Karpas-422 (cell line): ENCODE measurements at regions not wholly inside any gene's neighbourhood (a gene's known extent, or its start where the extent isn't known, plus 50 kb on each side); places are given as distances from the start of the nearest gene placed in this dataset.

Experiments
- DNase-seq: peaks from one replicate; pipeline ENCODE4 v3.0.0-alpha.2; 2015
- H2AFZ ChIP-seq: fragments of 200-600 bp; sonication (generic); 2 replicates; pipeline ENCODE4 v1.6.1; 2014; ENCODE audit warnings: antibody characterized with exemption, low read length, mixed read lengths
- H3K27ac ChIP-seq: fragments of 200-600 bp; sonication (generic); 2 replicates; pipeline ENCODE4 v1.5.1; 2014; ENCODE audit warnings: mild to moderate bottlenecking, low read length, moderate library complexity
- H3K27me3 ChIP-seq: fragments of 200-600 bp; sonication (generic); 2 replicates; pipeline ENCODE4 v1.6.1; 2014; ENCODE audit warnings: low read length, mixed read lengths
- H3K36me3 ChIP-seq: fragments of 200-600 bp; sonication (generic); 2 replicates; pipeline ENCODE4 v1.6.1; 2014; ENCODE audit warnings: low read length, mixed read lengths; ENCODE audit not compliant: insufficient read depth
- H3K4me1 ChIP-seq: fragments of 200-600 bp; sonication (generic); 2 replicates; pipeline ENCODE4 v1.6.1; 2014; ENCODE audit warnings: mild to moderate bottlenecking, low read length, mixed read lengths
- H3K4me2 ChIP-seq: fragments of 200-600 bp; sonication (generic); 2 replicates; pipeline ENCODE4 v1.6.1; 2014; ENCODE audit warnings: low read length, low read depth, mild to moderate bottlenecking; ENCODE audit not compliant: poor library complexity, severe bottlenecking
- H3K4me3 ChIP-seq: fragments of 200-600 bp; sonication (generic); 2 replicates; pipeline ENCODE4 v1.5.1; 2014; ENCODE audit warnings: mild to moderate bottlenecking, antibody characterized with exemption, low read length, mixed read lengths
- H3K79me2 ChIP-seq: fragments of 200-600 bp; sonication (generic); 2 replicates; pipeline ENCODE4 v1.6.1; 2014; ENCODE audit warnings: mild to moderate bottlenecking, low read length, mixed read lengths
- H3K9ac ChIP-seq: fragments of 200-600 bp; sonication (generic); 2 replicates; pipeline ENCODE4 v1.6.0; 2014; ENCODE audit warnings: low read length
- H3K9me2 ChIP-seq: fragments of 200-600 bp; sonication (generic), shearing (Covaris generic); replicated peaks from 2 replicates; pipeline ENCODE4 v1.6.0; 2014; ENCODE audit warnings: mild to moderate bottlenecking, low read length, moderate library complexity; ENCODE audit not compliant: insufficient read depth
- H3K9me3 ChIP-seq: fragments of 300-700, 200-600 bp; sonication (generic); 2 replicates; pipeline ENCODE4 v1.6.1; 2014; ENCODE audit warnings: low read length, mixed read lengths
- H4K20me1 ChIP-seq: fragments of 200-600 bp; sonication (generic); 2 replicates; pipeline ENCODE4 v1.6.1; 2014; ENCODE audit warnings: mild to moderate bottlenecking, antibody characterized with exemption, low read length, low read depth; ENCODE audit not compliant: insufficient read depth

DNA sequence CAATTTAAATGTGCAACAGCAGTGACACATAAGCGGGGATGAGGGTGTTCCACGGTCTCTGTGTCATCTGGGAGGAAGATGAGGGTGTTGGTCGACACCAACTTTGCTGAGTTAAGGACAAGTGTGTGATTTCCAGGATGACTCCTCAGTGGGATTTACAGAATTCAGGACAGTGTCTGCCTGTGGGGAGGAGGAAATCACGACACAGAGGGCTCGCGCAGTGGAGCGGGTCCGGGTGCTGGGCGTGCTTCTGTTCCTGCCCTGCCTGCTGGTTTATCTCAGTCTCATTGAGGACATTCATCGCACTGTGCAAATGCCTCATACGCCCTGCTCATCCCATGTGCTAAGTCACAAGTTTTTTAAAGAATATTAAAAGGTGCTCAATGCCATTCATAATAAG lies 73.7 kb upstream of the ADAMTS2 start:
- Histone ChIP-seq H2AFZ (no peak overlapping the region), H3K4me3 (no peak overlapping the region), H3K4me1 (no peaks in the 10 kb centered on the region), H3K27me3 (no peaks in the 10 kb centered on the region), H3K9me2 (no peaks in the 10 kb centered on the region), H3K36me3 (no peaks in the 10 kb centered on the region), H3K79me2 (no peaks in the 10 kb centered on the region), H3K27ac (no peak overlapping the region), H3K4me2 (no peak overlapping the region), H3K9ac (no peak overlapping the region), H4K20me1 (no peaks in the 10 kb centered on the region), H3K9me3 (no peaks in the 10 kb centered on the region)
- no peak for DNase-seq

DNA sequence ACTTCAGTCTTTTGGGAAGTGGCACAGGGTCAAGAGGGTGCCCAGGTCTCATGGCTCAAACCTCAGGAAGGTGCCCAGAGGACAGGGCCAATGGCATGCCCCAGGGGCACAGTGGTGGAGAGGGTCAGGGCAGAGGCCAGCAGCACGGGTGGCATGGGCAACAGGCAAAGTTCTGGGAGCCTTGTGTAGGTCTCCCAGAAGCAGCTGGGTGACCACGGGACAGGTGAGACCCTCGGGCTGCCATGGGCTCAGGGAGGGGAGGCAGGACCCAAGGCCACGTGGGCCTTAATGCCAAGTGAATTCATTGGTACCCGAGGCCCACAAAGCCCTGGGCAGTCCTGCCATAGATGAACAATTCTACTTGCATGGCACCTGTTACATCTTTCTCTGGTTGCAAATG lies 72.4 kb upstream of the ADAMTS2 start:
- no peak overlapping the region for H2AFZ ChIP-seq
- H3K79me2 ChIP-seq = no peaks in the 10 kb centered on the region
- no peaks in the 10 kb centered on the region for H3K36me3 ChIP-seq
- no peaks in the 10 kb centered on the region for H3K27me3 ChIP-seq
- no peak for DNase-seq
- no peaks in the 10 kb centered on the region for H3K9me3 ChIP-seq
- H4K20me1 ChIP-seq = no peaks in the 10 kb centered on the region
- no peak overlapping the region for H3K27ac ChIP-seq
- no peak overlapping the region for H3K4me2 ChIP-seq
- H3K4me3 ChIP-seq = no peak overlapping the region
- H3K9ac ChIP-seq = no peak overlapping the region
- H3K4me1 ChIP-seq = no peaks in the 10 kb centered on the region
- no peaks in the 10 kb centered on the region for H3K9me2 ChIP-seq

DNA sequence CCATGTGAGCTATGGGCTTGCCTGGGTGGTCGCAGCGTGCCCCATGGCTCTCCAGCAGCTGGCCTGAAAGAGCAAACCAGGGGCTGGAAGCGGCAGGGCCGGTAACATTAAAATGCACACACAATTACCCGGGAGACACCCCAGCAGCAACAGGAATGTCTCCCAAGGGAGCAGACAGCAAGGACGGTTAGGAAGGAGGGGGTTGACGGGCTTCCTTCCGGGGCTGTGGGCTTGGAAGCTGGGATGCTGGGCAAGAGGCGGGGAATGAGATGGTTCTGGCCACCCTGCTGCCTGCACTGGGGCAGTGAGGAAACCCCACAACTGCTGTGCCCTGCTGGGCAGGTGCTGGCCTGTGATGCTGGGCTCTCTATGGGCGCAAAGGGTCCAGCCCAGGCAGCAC lies 71.8 kb upstream of the ADAMTS2 start:
- H3K36me3 ChIP-seq = no peaks in the 10 kb centered on the region
- H3K9ac ChIP-seq = no peak overlapping the region
- no peak for DNase-seq
- no peak overlapping the region for H2AFZ ChIP-seq
- H3K4me3 ChIP-seq = no peak overlapping the region
- no peak overlapping the region for H3K27ac ChIP-seq
- H4K20me1 ChIP-seq = no peaks in the 10 kb centered on the region
- no peaks in the 10 kb centered on the region for H3K9me3 ChIP-seq
- no peak overlapping the region for H3K4me2 ChIP-seq
- H3K9me2 ChIP-seq = no peaks in the 10 kb centered on the region
- H3K4me1 ChIP-seq = no peaks in the 10 kb centered on the region
- no peaks in the 10 kb centered on the region for H3K27me3 ChIP-seq
- no peaks in the 10 kb centered on the region for H3K79me2 ChIP-seq

DNA sequence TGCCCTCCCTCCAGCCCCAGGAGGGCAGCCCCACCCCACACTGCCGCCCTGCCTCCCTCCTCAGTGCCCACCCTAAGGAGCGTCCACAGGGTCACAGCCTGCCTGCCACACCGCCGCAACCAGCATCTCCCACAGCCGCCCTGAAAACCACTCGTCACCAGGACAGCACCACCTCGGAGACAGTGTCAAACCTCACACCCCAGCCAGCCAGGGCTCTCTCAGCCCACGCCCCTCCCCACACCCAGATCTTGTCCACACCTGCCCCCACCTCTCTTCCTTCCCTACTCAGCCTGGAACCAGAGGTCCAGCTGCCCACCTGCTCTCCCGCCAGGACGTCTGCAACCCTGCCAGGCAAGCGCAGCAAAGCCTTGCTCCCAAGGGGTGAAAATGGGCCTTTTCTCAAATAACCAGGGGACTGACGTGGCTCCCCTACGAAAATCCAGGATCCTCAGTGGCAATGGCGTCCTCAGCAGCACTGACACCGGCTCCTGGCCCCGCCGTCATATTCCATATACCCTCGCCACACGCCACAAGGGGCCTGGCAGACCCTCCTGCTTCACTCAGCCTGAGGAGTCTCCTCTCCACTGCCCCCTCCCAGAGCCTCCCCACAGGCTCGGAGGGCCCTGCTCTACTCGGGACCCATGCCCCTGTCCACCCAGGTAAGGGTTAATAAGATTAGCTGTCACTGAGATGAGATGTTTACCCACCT lies 71.0 kb upstream of the ADAMTS2 start:
- Histone ChIP-seq H4K20me1 (no peaks in the 10 kb centered on the region), H2AFZ (no peak overlapping the region), H3K4me2 (no peak overlapping the region), H3K27ac (no peak overlapping the region), H3K36me3 (no peaks in the 10 kb centered on the region), H3K9me3 (no peaks in the 10 kb centered on the region), H3K79me2 (no peaks in the 10 kb centered on the region), H3K9ac (no peak overlapping the region), H3K9me2 (no peaks in the 10 kb centered on the region), H3K4me1 (no peaks in the 10 kb centered on the region), H3K4me3 (no peak overlapping the region), H3K27me3 (no peaks in the 10 kb centered on the region)
- DNase-seq = no peak

DNA sequence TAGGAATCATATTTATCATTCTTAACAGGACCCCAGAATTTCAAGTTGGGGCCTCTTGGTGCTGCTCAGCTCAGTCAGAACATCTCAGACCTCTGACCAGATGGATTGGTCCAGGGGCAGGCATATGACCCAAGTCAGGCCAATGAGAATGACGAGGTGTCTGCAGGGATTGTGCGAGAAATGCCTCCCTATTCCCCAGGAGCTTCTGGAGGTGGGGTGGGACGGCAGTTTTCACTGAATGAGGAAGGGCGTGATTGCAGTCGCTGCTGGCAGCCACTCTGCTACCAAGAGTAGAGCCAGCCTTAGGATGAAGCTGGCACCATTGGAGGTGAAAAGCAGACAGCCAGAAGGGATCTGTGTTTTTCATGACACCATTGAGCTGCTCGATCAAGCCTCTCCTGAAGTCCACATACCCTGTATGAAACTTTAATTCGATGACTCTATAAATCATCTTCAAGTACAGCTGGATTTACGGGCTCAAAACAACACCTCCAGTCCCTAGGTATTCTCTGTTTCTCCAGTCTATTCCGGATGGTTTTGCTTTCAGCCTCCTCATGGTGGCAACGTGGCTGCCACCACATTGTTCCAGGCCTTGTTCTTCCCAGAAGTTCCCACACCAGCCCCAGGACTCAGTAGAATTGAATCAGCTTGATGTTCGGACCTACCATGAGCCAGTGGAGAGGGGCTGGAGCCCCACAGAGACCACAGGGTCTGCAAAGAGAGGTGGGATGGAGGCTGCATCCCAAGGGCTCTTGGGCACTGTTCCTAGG lies 70.2 kb upstream of the ADAMTS2 start:
- H3K27ac ChIP-seq = no peak overlapping the region
- no peak overlapping the region for H3K4me2 ChIP-seq
- DNase-seq = no peak
- H4K20me1 ChIP-seq = no peaks in the 10 kb centered on the region
- H3K4me3 ChIP-seq = no peak overlapping the region
- no peaks in the 10 kb centered on the region for H3K9me2 ChIP-seq
- no peaks in the 10 kb centered on the region for H3K79me2 ChIP-seq
- no peaks in the 10 kb centered on the region for H3K4me1 ChIP-seq
- no peak overlapping the region for H3K9ac ChIP-seq
- H3K36me3 ChIP-seq = no peaks in the 10 kb centered on the region
- no peak overlapping the region for H2AFZ ChIP-seq
- no peaks in the 10 kb centered on the region for H3K27me3 ChIP-seq
- no peaks in the 10 kb centered on the region for H3K9me3 ChIP-seq

DNA sequence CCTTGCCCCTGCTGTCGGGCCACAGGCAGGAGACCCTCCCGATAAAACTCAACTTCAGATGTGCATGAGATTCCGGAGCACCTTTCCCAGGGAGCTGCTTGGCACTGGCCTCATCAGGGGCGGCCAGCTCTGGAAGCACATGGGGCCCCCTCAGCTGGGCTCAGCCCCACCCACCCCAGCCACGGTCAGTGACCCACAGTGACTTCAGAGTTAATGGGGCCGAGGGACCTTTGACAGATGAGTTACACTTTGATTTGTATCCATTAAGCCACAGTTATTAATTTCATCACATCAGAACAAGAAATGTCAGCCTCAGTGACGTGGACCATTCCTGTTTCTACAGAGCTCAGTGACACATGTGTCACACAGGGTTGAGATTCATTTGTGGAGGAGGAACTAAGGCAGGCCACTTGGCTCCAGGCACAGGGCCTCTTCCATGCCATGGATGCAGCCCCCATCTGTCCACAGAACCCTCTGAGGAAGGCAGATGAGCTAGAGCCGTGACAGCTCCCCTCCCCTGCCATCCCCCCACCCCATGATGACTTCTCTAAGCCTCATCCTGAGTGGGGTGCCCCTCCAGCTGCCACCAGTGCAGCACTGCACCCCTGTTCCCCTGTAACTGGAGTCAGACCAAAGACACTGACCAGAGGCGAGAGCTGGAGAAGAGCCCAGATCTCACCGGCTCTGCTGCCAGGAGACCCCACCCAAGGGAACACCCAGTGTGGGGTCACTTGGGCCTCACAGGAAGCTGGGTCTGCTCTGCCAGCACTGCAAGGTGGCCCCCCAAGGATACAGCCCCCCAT lies 69.4 kb upstream of the ADAMTS2 start:
- no peaks in the 10 kb centered on the region for H3K79me2 ChIP-seq
- no peak overlapping the region for H3K27ac ChIP-seq
- H3K9me3 ChIP-seq = no peaks in the 10 kb centered on the region
- H3K27me3 ChIP-seq = no peaks in the 10 kb centered on the region
- H3K9ac ChIP-seq = no peak overlapping the region
- H2AFZ ChIP-seq = no peak overlapping the region
- H3K4me2 ChIP-seq = no peak overlapping the region
- H3K4me1 ChIP-seq = no peaks in the 10 kb centered on the region
- no peak overlapping the region for H3K4me3 ChIP-seq
- H4K20me1 ChIP-seq = no peaks in the 10 kb centered on the region
- DNase-seq = no peak
- no peaks in the 10 kb centered on the region for H3K36me3 ChIP-seq
- H3K9me2 ChIP-seq = no peaks in the 10 kb centered on the region

DNA sequence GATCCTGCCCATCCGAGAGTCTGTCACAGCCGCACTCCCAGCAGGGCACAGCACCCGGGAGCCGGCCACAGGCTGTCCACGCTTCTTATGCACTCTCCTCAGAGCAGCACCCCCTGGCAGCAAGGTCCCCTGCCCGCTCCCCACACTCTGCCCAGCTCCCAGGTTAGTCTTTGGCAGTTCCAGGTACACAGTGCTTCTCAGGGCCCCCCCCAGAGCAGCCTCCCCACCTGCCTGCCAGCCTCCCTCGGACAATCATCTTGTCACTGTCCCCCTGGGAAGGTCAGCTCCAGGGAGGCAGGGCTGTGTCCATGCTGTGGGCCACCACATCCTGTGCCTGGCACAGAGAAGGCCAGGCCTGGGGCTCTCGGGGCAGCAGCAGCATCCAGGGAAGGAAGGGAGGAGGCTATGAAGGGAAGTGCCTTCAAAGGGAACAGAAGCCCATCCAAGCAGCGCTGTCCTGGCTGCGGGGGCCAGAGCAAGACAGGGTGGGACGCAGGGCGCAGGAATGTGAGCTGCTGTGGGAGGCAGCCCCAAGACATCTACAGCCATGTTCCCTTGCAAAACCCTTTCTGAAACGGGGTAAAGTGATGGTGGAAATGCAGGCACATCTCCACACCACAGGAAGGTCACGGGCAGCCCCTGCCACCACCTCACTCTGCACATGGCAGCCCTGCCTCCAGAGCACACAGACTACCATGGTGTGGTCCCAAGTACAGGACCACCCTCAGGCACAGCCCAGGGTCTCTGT lies 68.6 kb upstream of the ADAMTS2 start:
- no peak overlapping the region for H2AFZ ChIP-seq
- no peaks in the 10 kb centered on the region for H3K79me2 ChIP-seq
- H3K4me3 ChIP-seq = no peak overlapping the region
- no peaks in the 10 kb centered on the region for H3K4me1 ChIP-seq
- no peaks in the 10 kb centered on the region for H4K20me1 ChIP-seq
- H3K27ac ChIP-seq = no peak overlapping the region
- no peak overlapping the region for H3K4me2 ChIP-seq
- no peaks in the 10 kb centered on the region for H3K9me3 ChIP-seq
- no peak overlapping the region for H3K9ac ChIP-seq
- no peaks in the 10 kb centered on the region for H3K9me2 ChIP-seq
- DNase-seq = no peak
- H3K36me3 ChIP-seq = no peaks in the 10 kb centered on the region
- H3K27me3 ChIP-seq = no peaks in the 10 kb centered on the region
